CD4-positive, alpha-beta T cell treated with Interleukin-1 beta for 1 hour (primary cell): ENCODE measurements at regions not wholly inside any gene's neighbourhood (a gene's known extent, or its start where the extent isn't known, plus 50 kb on each side); places are given as distances from the start of the nearest gene placed in this dataset.

Experiments
- DNase-seq, 2 donors: peaks; one replicate each; pipeline ENCODE4 v3.0.0-alpha.2; 2020 to 2022

GRCh38 chr1:115411371-115412063 is 73.5 kb upstream of the NGF start:
- no peak for DNase-seq

GRCh38 chr1:115409094-115410015 is 71.3 kb upstream of the NGF start:
- no peak for DNase-seq

- DNase-seq = no peak
Measured at GRCh38 chr1:115408533-115408932, 70.5 kb upstream of the NGF start.

- no peak for DNase-seq
Measured at GRCh38 chr1:115404911-115405310, 66.9 kb upstream of the NGF start.

- no peak for DNase-seq
Measured at GRCh38 chr1:115402753-115403184, 64.7 kb upstream of the NGF start.

GRCh38 chr1:115401676-115402075 is 63.6 kb upstream of the NGF start:
- no peak for DNase-seq

GRCh38 chr1:115400891-115401290 is 62.8 kb upstream of the NGF start:
- DNase-seq = no peak

- no peak for DNase-seq
Measured at GRCh38 chr1:115400426-115400825, 62.4 kb upstream of the NGF start.

- no peak for DNase-seq
Measured at GRCh38 chr1:115398745-115399144, 60.7 kb upstream of the NGF start.
